Prostate gland (tissue), 2 donors: ENCODE measurements at regions not wholly inside any gene's neighbourhood (a gene's known extent, or its start where the extent isn't known, plus 50 kb on each side); places are given as distances from the start of the nearest gene placed in this dataset.

Experiments
- CTCF ChIP-seq, 4 experiments: fragments of 200-600 bp in 2 of 4; fragments of 450-650 bp in 2 of 4; sonication (generic) in 2 of 4; IDR thresholded peaks; 1 replicate in 3 of 4; 2 replicates in 1 of 4; pipeline ENCODE4 v1.5.1; 2016 to 2019; ENCODE audit warnings: antibody characterized with exemption in 4 of 4, mild to moderate bottlenecking in 2 of 4, moderate library complexity in 2 of 4
- POLR2A ChIP-seq: fragments of 450-650 bp; IDR thresholded peaks from one replicate; pipeline ENCODE4 v1.6.1; 2016; ENCODE audit warnings: antibody characterized with exemption, mild to moderate bottlenecking

GRCh38 chr2:120832296-120833070 lies 96.8 kb downstream of the GLI2 start:
- no peak for TF ChIP-seq CTCF (IDR thresholded peaks at IDR 0.05)
- TF ChIP-seq POLR2A, result no peak
